ENCODE measurements at regions not wholly inside any gene's neighbourhood (a gene's known extent, or its start where the extent isn't known, plus 50 kb on each side); places are given as distances from the start of the nearest gene placed in this dataset.

GRCh38 chr14:97620066-97620465 lies 822.9 kb downstream of the VRK1 start:
- DNase-seq: no peak

DNA sequence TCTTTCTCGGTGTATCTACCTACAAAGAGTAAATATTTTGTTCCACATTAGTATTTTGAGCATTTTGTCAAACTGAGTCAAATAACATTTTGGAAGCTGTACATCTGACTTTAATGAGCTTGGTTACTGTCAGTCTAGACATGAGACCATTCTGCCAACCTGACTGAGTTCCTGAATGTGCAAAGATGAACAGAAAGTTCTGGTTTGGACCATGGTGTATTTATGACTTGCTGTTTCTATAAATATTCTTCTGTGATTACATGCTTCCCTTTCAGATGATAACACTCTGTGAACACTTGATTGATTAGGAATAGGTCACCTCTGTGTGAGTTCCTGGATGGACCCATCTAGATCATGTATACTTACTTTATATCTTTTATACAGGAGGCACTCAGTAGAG lies 827.8 kb downstream of the VRK1 start:
- no peak for DNase-seq

DNA sequence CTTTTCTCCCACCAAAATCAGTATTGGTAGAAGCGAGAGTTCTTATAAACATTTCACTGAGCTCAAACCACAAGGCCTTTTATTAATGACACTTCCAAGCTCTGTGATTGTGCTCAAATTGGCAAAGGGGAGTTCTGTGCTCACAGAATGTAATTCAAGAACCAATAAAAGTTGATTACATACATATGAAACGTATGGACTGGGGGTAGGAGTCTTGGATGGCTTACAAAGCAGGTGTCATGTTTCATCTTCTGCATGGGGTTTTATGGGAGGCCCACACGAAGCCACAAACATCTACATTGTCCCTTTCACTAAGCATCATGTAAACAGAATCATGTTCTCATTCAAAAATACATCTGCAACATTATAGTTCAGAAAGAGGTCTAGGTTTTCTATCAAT lies 828.3 kb downstream of the VRK1 start:
- DNase-seq: no peak

DNA sequence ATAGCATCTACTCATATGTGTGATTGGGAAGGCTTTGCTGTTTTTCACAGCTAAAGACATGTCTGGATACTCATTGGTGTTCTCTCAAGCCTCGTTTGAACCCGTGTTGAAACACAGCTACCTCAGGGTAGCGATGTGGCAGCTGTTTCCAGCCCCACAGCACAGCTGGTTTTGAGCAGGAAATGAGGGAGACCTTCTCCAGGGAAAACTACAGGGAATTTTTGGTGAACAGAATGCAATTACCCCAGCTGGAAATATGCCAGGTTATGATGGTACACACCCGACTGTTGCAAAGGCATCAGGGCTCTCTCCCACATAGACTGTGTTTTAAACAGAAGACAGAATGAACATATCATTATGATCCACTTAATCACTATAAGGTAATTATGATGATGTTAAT lies 828.9 kb downstream of the VRK1 start:
- DNase-seq: no peak

DNA sequence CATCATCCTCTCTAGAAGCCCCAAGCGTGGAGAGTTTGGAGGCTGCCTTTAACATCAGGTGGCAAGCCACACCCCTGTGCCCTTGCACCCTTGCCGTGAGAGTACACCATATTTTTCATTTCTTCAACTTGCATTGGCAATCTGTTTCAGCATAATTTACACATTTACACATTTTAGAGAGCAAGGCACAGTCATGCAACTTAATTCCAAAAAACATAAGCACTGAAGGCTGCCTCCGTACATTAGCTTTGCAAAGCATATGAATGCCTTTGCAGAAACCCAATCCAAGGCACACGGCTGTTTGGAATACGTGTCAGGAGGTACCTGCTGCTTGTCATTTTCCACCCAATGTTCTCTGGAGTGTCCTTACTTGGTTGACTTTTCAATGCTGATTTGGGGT lies 833.1 kb downstream of the VRK1 start:
- DNase-seq: no peak

GRCh38 chr14:97633131-97633738 lies 836.1 kb downstream of the VRK1 start:
- DNase-seq: no peak

GRCh38 chr14:97634751-97635150 lies 837.6 kb downstream of the VRK1 start:
- DNase-seq: peak; percentile 41

DNA sequence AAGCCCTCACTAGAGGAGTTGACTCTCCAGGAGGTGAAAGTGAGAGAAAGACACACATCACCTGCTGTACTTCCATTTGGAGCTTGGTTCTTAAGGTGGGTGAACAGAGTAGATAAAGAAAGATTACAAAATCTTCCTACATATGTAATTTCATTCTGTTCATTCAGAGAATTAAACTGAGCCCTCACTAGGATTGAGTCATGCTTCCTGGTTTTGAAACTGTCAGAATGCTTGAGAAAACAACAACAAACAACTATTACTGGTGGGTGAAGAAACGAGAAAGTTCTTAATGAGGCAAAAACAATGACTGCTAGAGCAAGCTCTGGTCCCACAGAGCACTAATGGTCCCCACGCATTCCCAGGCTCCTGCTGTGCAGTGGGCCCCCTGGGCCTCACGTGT lies 841.7 kb downstream of the VRK1 start:
- DNase-seq: no peak

DNA sequence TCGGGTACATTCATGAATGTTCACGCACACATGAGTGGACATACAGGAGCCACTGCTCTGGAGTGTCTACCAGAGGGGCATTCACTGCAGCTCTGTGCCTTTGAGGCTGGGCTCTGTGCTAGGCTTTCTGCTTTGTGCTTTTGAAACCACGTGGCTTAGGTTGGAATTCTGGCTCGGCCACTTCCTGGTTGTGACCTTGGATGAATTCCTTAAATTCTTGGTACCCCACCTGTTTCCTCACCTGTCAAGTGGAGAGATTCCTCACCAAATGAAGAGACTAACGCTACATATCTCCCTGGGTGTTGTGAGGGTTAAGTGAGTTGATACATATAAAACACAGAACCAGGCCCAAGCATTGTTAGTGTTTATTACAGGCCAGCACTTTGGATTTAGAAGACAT lies 842.8 kb downstream of the VRK1 start:
- no peak for DNase-seq

GRCh38 chr14:97641827-97642226 lies 844.6 kb downstream of the VRK1 start:
- DNase-seq: no peak

DNA sequence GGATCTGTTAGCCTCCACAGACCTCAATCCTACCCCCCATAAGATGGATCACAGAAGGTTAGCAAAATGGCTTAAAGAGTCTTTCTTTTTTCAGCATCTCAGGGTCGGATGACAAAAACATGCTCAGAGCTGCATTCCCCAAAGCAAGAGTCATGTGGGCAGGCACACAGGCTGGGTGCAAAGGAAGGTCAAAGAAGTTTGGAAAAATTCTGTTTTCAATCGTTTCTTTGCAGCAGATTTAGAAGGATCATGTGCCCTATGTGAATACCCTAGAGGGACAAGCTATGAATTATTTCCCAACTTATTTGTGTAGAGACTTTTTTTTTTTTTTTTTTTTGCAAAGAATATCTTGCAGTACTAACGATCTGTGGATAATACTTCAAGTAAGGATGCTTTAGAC lies 845.4 kb downstream of the VRK1 start:
- no peak for DNase-seq

GRCh38 chr14:97644365-97644764 lies 847.2 kb downstream of the VRK1 start:
- DNase-seq: no peak

DNA sequence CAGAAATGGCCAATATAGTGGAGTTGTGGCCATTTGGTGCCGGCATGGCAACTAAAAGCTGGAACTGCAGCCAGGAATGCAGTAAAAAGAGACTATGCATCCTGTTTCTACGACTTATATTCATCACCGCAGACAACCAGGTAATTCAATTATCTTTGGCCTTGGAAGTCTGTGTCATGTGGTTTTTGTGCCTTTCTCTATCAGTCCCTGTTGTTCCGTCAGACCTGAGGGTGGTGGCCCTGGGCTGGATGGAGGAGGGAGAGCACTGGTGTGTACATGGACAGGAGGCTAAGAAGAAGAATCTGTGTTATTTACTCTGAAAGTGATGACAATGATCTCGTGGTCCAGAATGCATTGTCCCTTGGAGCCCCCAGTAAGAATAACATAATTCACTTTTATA lies 852.6 kb downstream of the VRK1 start:
- no peak for DNase-seq

GRCh38 chr14:97655169-97655948 lies 858.2 kb downstream of the VRK1 start:
- DNase-seq: no peak

GRCh38 chr14:97657609-97658008 lies 860.4 kb downstream of the VRK1 start:
- DNase-seq: no peak

GRCh38 chr14:97687944-97688630 lies 890.9 kb downstream of the VRK1 start:
- no peak for DNase-seq

GRCh38 chr14:97688631-97689336 lies 891.6 kb downstream of the VRK1 start:
- no peak for DNase-seq

DNA sequence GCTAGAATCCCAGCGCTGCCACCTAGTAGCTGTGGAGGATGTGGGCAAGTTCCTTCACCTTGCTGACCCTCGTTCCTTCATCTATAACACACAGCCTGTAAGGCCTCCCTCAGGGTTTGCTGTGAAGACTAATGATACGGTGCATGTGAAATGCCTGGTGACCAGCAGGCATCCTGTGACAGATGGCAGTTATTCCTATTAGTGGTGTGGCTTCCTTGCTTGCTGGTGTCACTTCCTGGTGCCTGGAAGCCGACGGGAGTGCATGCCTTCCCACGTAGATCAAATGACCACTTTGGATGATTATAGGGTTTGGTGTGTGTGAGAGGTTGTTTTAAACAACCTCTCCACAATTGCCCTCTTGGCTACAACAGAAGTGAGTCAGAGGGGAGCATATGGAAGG lies 894.9 kb downstream of the VRK1 start:
- no peak for DNase-seq

DNA sequence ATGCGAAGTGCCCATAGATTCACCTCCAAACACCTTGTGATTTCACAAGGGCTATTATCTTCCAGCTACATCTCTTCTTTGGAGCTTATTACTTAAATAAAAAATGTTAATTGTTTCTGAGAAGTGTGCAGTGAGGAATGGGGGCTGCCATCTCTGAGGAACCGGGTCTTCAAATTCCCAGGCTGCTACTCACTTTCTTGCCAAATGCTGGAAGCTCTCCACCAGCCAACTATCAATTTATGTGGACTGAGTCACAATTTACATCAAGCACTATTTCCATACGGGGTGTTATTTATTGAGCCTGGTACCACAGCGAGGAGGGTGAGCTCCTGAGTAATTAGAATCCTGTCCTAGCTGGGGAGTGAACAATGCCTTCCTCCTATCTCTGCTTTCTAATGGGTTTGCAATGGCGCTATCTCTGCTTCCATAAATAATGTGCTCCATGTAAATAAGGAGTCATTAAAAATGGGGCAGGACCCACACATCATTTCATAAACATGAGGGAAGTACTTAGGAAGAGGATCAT lies 898.3 kb downstream of the VRK1 start:
- no peak for DNase-seq

- DNase-seq: no peak
These were observed 900.6 kb downstream of the VRK1 start for GRCh38 chr14:97697772-97698171.

DNA sequence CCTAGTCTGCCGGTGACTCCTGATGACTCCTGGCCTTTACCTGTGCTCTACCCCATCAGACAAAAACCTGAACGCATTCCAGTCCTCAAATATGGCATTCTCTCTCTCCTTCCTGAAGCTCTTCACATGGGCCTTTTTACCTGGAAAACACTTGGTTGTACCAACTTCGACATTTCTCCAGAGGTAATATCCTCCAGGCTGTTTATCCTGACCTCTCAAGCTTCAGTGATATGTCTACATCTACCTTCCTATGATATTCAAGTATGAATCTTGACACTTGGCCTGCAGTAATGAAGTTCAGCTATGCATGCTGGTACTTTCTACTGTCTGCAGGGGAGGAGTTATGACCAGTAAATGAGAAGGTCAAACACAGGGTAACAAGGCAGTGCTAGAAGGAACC lies 901.8 kb downstream of the VRK1 start:
- no peak for DNase-seq

GRCh38 chr14:97703006-97703760 lies 906.0 kb downstream of the VRK1 start:
- DNase-seq: no peak
